CD4-positive, alpha-beta T cell (primary cell): ENCODE measurements at regions not wholly inside any gene's neighbourhood (a gene's known extent, or its start where the extent isn't known, plus 50 kb on each side); places are given as distances from the start of the nearest gene placed in this dataset.
"Not testable (repeated sequence)": the region's sequence is repeated elsewhere in the genome, so short reads cannot be mapped to it uniquely, and the experiment has no call there.

Source experiments
- ATAC-seq: fragments of 200-7000 bp; cut with Tn5 transposase; one replicate; pipeline ENCODE4 v1.10.0; 2022; ENCODE audit warnings: mild to moderate bottlenecking; ENCODE audit not compliant: poor library complexity
- CTCF ChIA-PET: fragments of 350-600 bp; sonication (Branson Sonifier 250); formaldehyde crosslinking; loops from one replicate; lab custom pipeline; 2021; ENCODE audit warnings: antibody characterized with exemption, inconsistent platforms; lab: Charles Lee
- POLR2A ChIA-PET: fragments of 350-600 bp; sonication (Branson Sonifier 250); formaldehyde crosslinking; loops from one replicate; lab custom pipeline; 2021; ENCODE audit warnings: antibody characterized with exemption, inconsistent platforms; lab: Charles Lee
- DNase-seq, 14 experiments: peaks; one replicate each; pipeline ENCODE4 v3.0.0-alpha.2; 2013 to 2020; ENCODE audit warnings: mixed read lengths in 2 of 14
- H3K27ac ChIP-seq, 2 donors: one replicate each; pipeline versions ENCODE4 v1.5.1 to v1.7.0; 2013; ENCODE audit warnings: low read length in 2 of 2, low read depth in 1 of 2, mild to moderate bottlenecking in 1 of 2
- H3K27me3 ChIP-seq, 2 experiments: 1 replicate in 1 of 2; 2 replicates in 1 of 2; pipeline versions ENCODE4 v1.6.1 to v1.7.0; 2013; ENCODE audit warnings: low read length in 2 of 2, control low read depth in 1 of 2, mild to moderate bottlenecking in 1 of 2, moderate library complexity in 1 of 2; ENCODE audit not compliant: insufficient read depth in 2 of 2, control insufficient read depth in 1 of 2
- H3K36me3 ChIP-seq: one replicate; pipeline ENCODE4 v1.6.1; 2013; ENCODE audit warnings: low read length, control low read depth; ENCODE audit not compliant: insufficient read depth
- H3K4me1 ChIP-seq: one replicate; pipeline ENCODE4 v1.6.1; 2013; ENCODE audit warnings: low read length, control low read depth; ENCODE audit not compliant: insufficient read depth
- H3K4me3 ChIP-seq: one replicate; pipeline ENCODE4 v1.5.1; 2013; ENCODE audit warnings: mild to moderate bottlenecking, low read length, moderate library complexity
- H3K9me3 ChIP-seq, 2 experiments: 1 replicate in 1 of 2; 2 replicates in 1 of 2; pipeline versions ENCODE4 v1.6.1 to v1.7.0; 2013; ENCODE audit warnings: low read length in 2 of 2, mild to moderate bottlenecking in 2 of 2, control low read depth in 1 of 2, moderate library complexity in 1 of 2; ENCODE audit not compliant: control insufficient read depth in 1 of 2, insufficient read depth in 1 of 2
- H3K27ac Mint-ChIP-seq: one replicate; pipeline ENCODE4 v1.8.0; 2020; ENCODE audit warnings: mixed read lengths
- H3K27me3 Mint-ChIP-seq: one replicate; pipeline ENCODE4 v1.8.0; 2021; ENCODE audit warnings: mixed read lengths
- H3K36me3 Mint-ChIP-seq: one replicate; pipeline ENCODE4 v1.8.0; 2021; ENCODE audit warnings: low read depth, mixed read lengths
- H3K4me1 Mint-ChIP-seq: one replicate; pipeline ENCODE4 v1.8.0; 2021; ENCODE audit warnings: low read depth, mixed read lengths
- H3K4me3 Mint-ChIP-seq: one replicate; pipeline ENCODE4 v1.8.0; 2020; ENCODE audit warnings: mild to moderate bottlenecking, mixed read lengths
- H3K9me3 Mint-ChIP-seq: one replicate; pipeline ENCODE4 v1.8.0; 2020; ENCODE audit warnings: mixed read lengths
- CTCF ChIP-seq: fragments of 200-600 bp; IDR thresholded peaks from one replicate; pipeline ENCODE4 v1.8.0; 2022; ENCODE audit warnings: antibody characterized with exemption, mild to moderate bottlenecking
- intact Hi-C, 2 experiments: fragments of 100-400 bp; cut with DNase I in 1 of 2; cut with micrococcal nuclease in 1 of 2; formaldehyde crosslinking; loops; one replicate each; pipeline versions ENCODE4 v1.15.1 to v1.9.0; 2023 to 2025; cut with DNase I, micrococcal nuclease

GRCh38 chr2:133894429-133894828 lies 326.2 kb upstream of the NCKAP5 start:
- Histone ChIP-seq H3K27ac (no peak overlapping the region), H3K4me1 (no peaks in the 10 kb centered on the region), H3K36me3 (no peaks in the 10 kb centered on the region), H3K27me3 (peaks cover 2 to 5% of the 10 kb centered on the region in 2 experiments), H3K9me3 (peaks cover 0 to 16% of the 10 kb centered on the region in 2 experiments), H3K4me3 (no peak overlapping the region)
- no peak for ATAC-seq
- intact Hi-C loops: no loop called here
- TF ChIP-seq CTCF: no peak
- no peaks in the 10 kb centered on the region for H3K36me3 Mint-ChIP-seq
- no peak overlapping the region for H3K4me3 Mint-ChIP-seq
- ChIA-PET CTCF (no interaction called here), POLR2A (no interaction called here)
- H3K27me3 Mint-ChIP-seq: peaks cover 8% of the 10 kb centered on the region
- H3K9me3 Mint-ChIP-seq: peaks cover 6% of the 10 kb centered on the region
- H3K27ac Mint-ChIP-seq: no peak overlapping the region
- DNase-seq: no peak
- no peaks in the 10 kb centered on the region for H3K4me1 Mint-ChIP-seq

- ATAC-seq, H3K4me3 Mint-ChIP-seq, H3K36me3 Mint-ChIP-seq, CTCF ChIA-PET, H3K36me3 ChIP-seq, H3K9me3 Mint-ChIP-seq, H3K4me1 ChIP-seq, DNase-seq, intact Hi-C loops, H3K27ac ChIP-seq, H3K27ac Mint-ChIP-seq, POLR2A ChIA-PET, H3K4me1 Mint-ChIP-seq, H3K4me3 ChIP-seq: not testable (repeated sequence)
- peaks cover 5 to 10% of the 10 kb centered on the region in 2 experiments for H3K27me3 ChIP-seq
- H3K27me3 Mint-ChIP-seq: peaks cover 26% of the 10 kb centered on the region
- peaks cover 0 to 14% of the 10 kb centered on the region in 2 experiments for H3K9me3 ChIP-seq
Observed at GRCh38 chr2:133897838-133898237, 329.6 kb upstream of the NCKAP5 start.

GRCh38 chr2:133900909-133901308 lies 332.6 kb upstream of the NCKAP5 start:
- ChIA-PET POLR2A (no interaction called here), CTCF (no interaction called here)
- Mint-ChIP-seq H3K27me3 (peaks cover 32% of the 10 kb centered on the region), H3K9me3 (no peaks in the 10 kb centered on the region), H3K36me3 (no peaks in the 10 kb centered on the region), H3K4me1 (no peaks in the 10 kb centered on the region), H3K27ac (no peak overlapping the region), H3K4me3 (no peak overlapping the region)
- ATAC-seq: no peak
- no peak overlapping the region for H3K4me3 ChIP-seq
- no peak for TF ChIP-seq CTCF
- peaks cover 4 to 10% of the 10 kb centered on the region in 2 experiments for H3K27me3 ChIP-seq
- intact Hi-C loops: no loop called here
- H3K36me3 ChIP-seq: no peaks in the 10 kb centered on the region
- H3K4me1 ChIP-seq: no peaks in the 10 kb centered on the region
- H3K9me3 ChIP-seq: no peaks in the 10 kb centered on the region
- H3K27ac ChIP-seq: no peak overlapping the region
- no peak for DNase-seq

- H3K4me1 ChIP-seq: no peaks in the 10 kb centered on the region
- H3K36me3 Mint-ChIP-seq: no peaks in the 10 kb centered on the region
Observed at GRCh38 chr2:133906396-133906795, 338.1 kb upstream of the NCKAP5 start.

More at GRCh38 chr2:133906396-133906795, 338.1 kb upstream of the NCKAP5 start:
- no peak for TF ChIP-seq CTCF
- peaks cover 3% of the 10 kb centered on the region for H3K9me3 Mint-ChIP-seq
- Histone ChIP-seq H3K9me3 (peaks cover 0 to 4% of the 10 kb centered on the region in 2 experiments), H3K27ac (no peak overlapping the region), H3K36me3 (no peaks in the 10 kb centered on the region), H3K4me3 (no peak overlapping the region), H3K27me3 (no peaks in the 10 kb centered on the region)
- no peak for ATAC-seq
- ChIA-PET CTCF (no interaction called here), POLR2A (no interaction called here)
- H3K27ac Mint-ChIP-seq: no peak overlapping the region
- no peak overlapping the region for H3K4me3 Mint-ChIP-seq
- H3K4me1 Mint-ChIP-seq: no peaks in the 10 kb centered on the region
- peaks cover 42% of the 10 kb centered on the region for H3K27me3 Mint-ChIP-seq
- intact Hi-C loops: no loop called here
- no peak for DNase-seq
